ENCODE measurements at regions not wholly inside any gene's neighbourhood (a gene's known extent, or its start where the extent isn't known, plus 50 kb on each side); places are given as distances from the start of the nearest gene placed in this dataset.
"Not testable (repeated sequence)": the region's sequence is repeated elsewhere in the genome, so short reads cannot be mapped to it uniquely, and the experiment has no call there.

GRCh38 chr2:187875261-187876141 lies 321.3 kb upstream of the TFPI start:
- no peak for DNase-seq

GRCh38 chr2:187876554-187876953 lies 322.3 kb upstream of the TFPI start:
- no peak for DNase-seq

- DNase-seq = no peak
Observed at GRCh38 chr2:187877391-187877790, 323.2 kb upstream of the TFPI start.

GRCh38 chr2:187878112-187878511 lies 323.9 kb upstream of the TFPI start:
- no peak for DNase-seq

GRCh38 chr2:187879491-187879890 lies 325.3 kb upstream of the TFPI start:
- DNase-seq = no peak

- no peak for DNase-seq
Observed at GRCh38 chr2:187884003-187884402, 329.8 kb upstream of the TFPI start.

- DNase-seq = no peak
Observed at GRCh38 chr2:187890690-187891089, 336.5 kb upstream of the TFPI start.

- no peak for DNase-seq
Observed at GRCh38 chr2:187900021-187900420, 345.8 kb upstream of the TFPI start.

- DNase-seq = no peak
Observed at GRCh38 chr2:187906021-187906420, 351.8 kb upstream of the TFPI start.

- not testable (repeated sequence) for DNase-seq
Observed at GRCh38 chr2:187910922-187911321, 356.7 kb upstream of the TFPI start.

GRCh38 chr2:187912950-187913349 lies 358.7 kb upstream of the TFPI start:
- no peak for DNase-seq

- DNase-seq = no peak
Observed at GRCh38 chr2:187915810-187916209, 361.6 kb upstream of the TFPI start.

- no peak for DNase-seq
Observed at GRCh38 chr2:187916799-187917198, 362.6 kb upstream of the TFPI start.

- DNase-seq = no peak
Observed at GRCh38 chr2:187917535-187917934, 363.3 kb upstream of the TFPI start.

- DNase-seq = no peak
Observed at GRCh38 chr2:187918996-187919821, 365.0 kb upstream of the TFPI start.

GRCh38 chr2:187920511-187920910 lies 366.3 kb upstream of the TFPI start:
- no peak for DNase-seq

GRCh38 chr2:187922846-187923245 lies 368.6 kb upstream of the TFPI start:
- no peak for DNase-seq

GRCh38 chr2:187924293-187924692 lies 367.4 kb upstream of the GULP1 start:
- DNase-seq = no peak

GRCh38 chr2:187934236-187934635 lies 357.4 kb upstream of the GULP1 start:
- no peak for DNase-seq

- no peak for DNase-seq
Observed at GRCh38 chr2:187934692-187935091, 357.0 kb upstream of the GULP1 start.

GRCh38 chr2:187935126-187935525 lies 356.5 kb upstream of the GULP1 start:
- DNase-seq = no peak

- no peak for DNase-seq
Observed at GRCh38 chr2:187936228-187936627, 355.4 kb upstream of the GULP1 start.

- no peak for DNase-seq
Observed at GRCh38 chr2:187939180-187939579, 352.5 kb upstream of the GULP1 start.

GRCh38 chr2:187942876-187943275 lies 348.8 kb upstream of the GULP1 start:
- no peak for DNase-seq
